ENCODE measurements at regions not wholly inside any gene's neighbourhood (a gene's known extent, or its start where the extent isn't known, plus 50 kb on each side); places are given as distances from the start of the nearest gene placed in this dataset.

GRCh38 chr4:187125062-187125461 lies 401.4 kb upstream of the FAT1 start:
- H2BK15ac ChIP-seq (ENCODE audit: low read length): no peak overlapping the region
- H3K23me2 ChIP-seq (ENCODE audit: low read depth, low read length): no peaks in the 10 kb centered on the region
- H3K79me1 ChIP-seq (ENCODE audit: low read depth, low read length): no peaks in the 10 kb centered on the region
- no peak overlapping the region for H2BK5ac ChIP-seq (ENCODE audit: low read depth, low read length)
- TF ChIP-seq EZH2 (IDR thresholded peaks at IDR 0.05; ENCODE audit: low read depth, low read length, severe bottlenecking): no peak
- TF ChIP-seq ZNF274 (IDR thresholded peaks at IDR 0.05; ENCODE audit: borderline replicate concordance, extremely low read depth, low read length): no peak
- no peak for TF ChIP-seq POLR2A (IDR thresholded peaks at IDR 0.05; ENCODE audit: control extremely low read depth in 1 of 2, low read depth in 2 of 2, low read length in 2 of 2)
- no peak for TF ChIP-seq POU5F1 (IDR thresholded peaks at IDR 0.05; ENCODE audit: low read depth, low read length)
- TF ChIP-seq CBX8 (IDR thresholded peaks at IDR 0.05; ENCODE audit: borderline replicate concordance, low read depth, low read length): no peak
- TF ChIP-seq SAP30 (IDR thresholded peaks at IDR 0.05; ENCODE audit: insufficient read depth, insufficient replicate concordance, low read length): no peak
- no peak for TF ChIP-seq KDM1A (IDR thresholded peaks at IDR 0.05; ENCODE audit: borderline replicate concordance, low read length)
- no peak for TF ChIP-seq EP300 (IDR thresholded peaks at IDR 0.05; ENCODE audit: borderline replicate concordance in 1 of 2, low read depth in 2 of 2, low read length in 2 of 2)
- no peak for TF ChIP-seq SIN3A (conservative IDR thresholded peaks at IDR 0.05 in 1 of 2, IDR thresholded peaks at IDR 0.05 in 1 of 2; ENCODE audit: low read depth in 1 of 2, low read length in 2 of 2)
- TF ChIP-seq GTF2F1 (IDR thresholded peaks at IDR 0.05; ENCODE audit: borderline replicate concordance, low read depth, low read length): no peak
- no peak for TF ChIP-seq KDM5A (IDR thresholded peaks at IDR 0.05; ENCODE audit: low read length)
- TF ChIP-seq YY1 (IDR thresholded peaks at IDR 0.05; ENCODE audit: low read depth, low read length): no peak
- TF ChIP-seq NRF1 (IDR thresholded peaks at IDR 0.05; ENCODE audit: low read depth, low read length): no peak
- FAIRE-seq (no peak), DNase-seq (ENCODE audit: low read depth in 1 of 2, low spot score in 2 of 2) (no peak)
- no peaks in the 10 kb centered on the region for H3K27me3 ChIP-seq (replicated peaks in 1 of 4; ENCODE audit: control insufficient read depth in 3 of 4, extremely low read depth in 1 of 4, insufficient read depth in 3 of 4, low read length in 3 of 4)
- no peak overlapping the region for H4K8ac ChIP-seq (ENCODE audit: extremely low read depth, insufficient read depth, low read length)
- no peak overlapping the region for H3K4me2 ChIP-seq (ENCODE audit: insufficient read depth in 1 of 2, low read depth in 2 of 2, low read length in 2 of 2)
- H2BK20ac ChIP-seq (ENCODE audit: low read length): no peak overlapping the region
- no peak overlapping the region for H3K27ac ChIP-seq (ENCODE audit: low read depth, low read length)
- no peak overlapping the region for H3K56ac ChIP-seq (replicated peaks; ENCODE audit: insufficient read length, low read depth, low read length)
- WGBS, 2 experiments (ENCODE audit: extremely low coverage in 1 of 2, insufficient coverage in 1 of 2, insufficient read length in 1 of 2, insufficient replicate concordance in 2 of 2, low coverage in 1 of 2, low lambda C conversion rate in 2 of 2, missing lambda C conversion rate in 1 of 2): 96% methylated on average over 19 of the region's 19 CpGs; no CpG with 5 or more reads in 1 of the 2 experiments
- CTCF ChIA-PET (ENCODE audit: partially characterized antibody): no interaction called here
- no peak overlapping the region for H2BK120ac ChIP-seq (replicated peaks; ENCODE audit: low read depth, low read length)
- H3K4me1 ChIP-seq (replicated peaks in 1 of 4; ENCODE audit: control insufficient read depth in 3 of 4, insufficient read depth in 4 of 4, low read length in 3 of 4): no peaks in the 10 kb centered on the region
- H3K4ac ChIP-seq (replicated peaks; ENCODE audit: insufficient read length, low read depth, low read length): no peak overlapping the region
- no peak overlapping the region for H2AK5ac ChIP-seq (ENCODE audit: low read depth, low read length)
- H4K20me1 ChIP-seq (replicated peaks in 1 of 2; ENCODE audit: control insufficient read depth in 1 of 2, insufficient read depth in 2 of 2, low read length in 2 of 2): no peaks in the 10 kb centered on the region
- H3K23ac ChIP-seq (ENCODE audit: insufficient read length): no peak overlapping the region
- H4K5ac ChIP-seq (ENCODE audit: insufficient read length, low read depth, low read length): no peak overlapping the region
- H3K9me3 ChIP-seq (ENCODE audit: insufficient read depth in 2 of 2, low read depth in 1 of 2, low read length in 1 of 2): no peaks in the 10 kb centered on the region
- H3K18ac ChIP-seq (ENCODE audit: extremely low read depth, low read length): no peak overlapping the region
- no peaks in the 10 kb centered on the region for H3K79me2 ChIP-seq (ENCODE audit: control insufficient read depth in 1 of 2, insufficient read depth in 2 of 2, low read length in 2 of 2)
- POLR2A ChIA-PET (ENCODE audit: partially characterized antibody): no interaction called here
- no peak overlapping the region for H3K9ac ChIP-seq (replicated peaks in 1 of 4; ENCODE audit: extremely low read depth in 1 of 4, low read depth in 3 of 4, low read length in 3 of 4)
- H3K14ac ChIP-seq (ENCODE audit: insufficient read length): no peak overlapping the region
- H2AFZ ChIP-seq (ENCODE audit: low read length): no peak overlapping the region
- H2BK12ac ChIP-seq (ENCODE audit: low read depth, low read length): no peak overlapping the region
- H3K4me3 ChIP-seq (ENCODE audit: extremely low read depth in 1 of 4, insufficient read depth in 2 of 4, low read depth in 3 of 4, low read length in 4 of 4): no peak overlapping the region
- no peak overlapping the region for H4K91ac ChIP-seq (replicated peaks; ENCODE audit: insufficient read length, low read length)
- no peaks in the 10 kb centered on the region for H3K36me3 ChIP-seq (ENCODE audit: control insufficient read depth in 2 of 4, insufficient read depth in 4 of 4, low read length in 3 of 4)

Data from H1 (cell line).